WTC11 (cell line): ENCODE measurements at regions not wholly inside any gene's neighbourhood (a gene's known extent, or its start where the extent isn't known, plus 50 kb on each side); places are given as distances from the start of the nearest gene placed in this dataset.
A peak's percentile ranks its signal among the peaks of the same experiment; 100 is the strongest.

ENCODE experiments used
- ATAC-seq: fragments of 200-7000 bp; cut with Tn5 transposase; 2 replicates; pipeline ENCODE4 v1.10.0; 2021; ENCODE audit warnings: mild to moderate bottlenecking, moderate library complexity
- CTCF ChIA-PET: fragments of 300-600 bp; sonication (Branson Sonifier 250); formaldehyde crosslinking; loops from one replicate; lab custom pipeline; 2021; ENCODE audit warnings: antibody characterized with exemption; lab: Charles Lee
- POLR2A ChIA-PET: fragments of 350-600 bp; sonication (Branson Sonifier 250); formaldehyde crosslinking; loops from one replicate; lab custom pipeline; 2021; ENCODE audit warnings: antibody characterized with exemption; lab: Charles Lee
- DNase-seq: peaks from one replicate; pipeline ENCODE4 v3.0.0; 2021; ENCODE audit warnings: low spot score
- H3K27ac Mint-ChIP-seq: 2 replicates; pipeline ENCODE4 v1.8.0; 2021; ENCODE audit warnings: mixed read lengths
- H3K27me3 Mint-ChIP-seq: 2 replicates; pipeline ENCODE4 v1.8.0; 2021; ENCODE audit warnings: low read depth, mild to moderate bottlenecking, moderate library complexity, mixed read lengths
- H3K36me3 Mint-ChIP-seq: 2 replicates; pipeline ENCODE4 v1.8.0; 2021; ENCODE audit warnings: mixed read lengths
- H3K4me1 Mint-ChIP-seq: 2 replicates; pipeline ENCODE4 v1.8.0; 2022; ENCODE audit warnings: mixed read lengths
- H3K4me3 Mint-ChIP-seq: 2 replicates; pipeline ENCODE4 v1.8.0; 2021; ENCODE audit warnings: mild to moderate bottlenecking, moderate library complexity, mixed read lengths
- H3K9me3 Mint-ChIP-seq: 2 replicates; pipeline ENCODE4 v1.8.0; 2021; ENCODE audit warnings: mixed read lengths
- FOXK1 ChIP-seq: sonication (generic); formaldehyde crosslinking; IDR thresholded peaks from 2 replicates; pipeline ENCODE4 v1.8.0; 2022; ENCODE audit warnings: mild to moderate bottlenecking, moderate library complexity, missing genetic modification reagents
- MAX ChIP-seq: sonication (generic); formaldehyde crosslinking; IDR thresholded peaks from 2 replicates; pipeline ENCODE4 v1.8.0; 2022; ENCODE audit warnings: mild to moderate bottlenecking, missing genetic modification reagents
- MXD4 ChIP-seq: fragments of 250-450 bp; sonication (Bioruptor Pico); IDR thresholded peaks from 2 replicates; pipeline ENCODE4 v1.8.0; 2021; ENCODE audit warnings: mild to moderate bottlenecking, moderate library complexity, borderline replicate concordance
- PRDM15 ChIP-seq: sonication (generic); formaldehyde crosslinking; IDR thresholded peaks from 2 replicates; pipeline ENCODE4 v1.8.0; 2022; ENCODE audit warnings: missing genetic modification reagents
- SP1 ChIP-seq: sonication (generic); formaldehyde crosslinking; conservative IDR thresholded peaks from 2 replicates; pipeline ENCODE4 v1.8.1; 2022; ENCODE audit warnings: missing genetic modification reagents
- TEAD1 ChIP-seq: sonication (generic); formaldehyde crosslinking; IDR thresholded peaks from 2 replicates; pipeline ENCODE4 v1.8.0; 2022; ENCODE audit warnings: mild to moderate bottlenecking, missing genetic modification reagents
- ZBTB21 ChIP-seq: sonication (generic); formaldehyde crosslinking; IDR thresholded peaks from 2 replicates; pipeline ENCODE4 v1.8.1; 2023; ENCODE audit warnings: mild to moderate bottlenecking, missing genetic modification reagents, borderline replicate concordance
- ZNF512 ChIP-seq: sonication (generic); formaldehyde crosslinking; IDR thresholded peaks from 2 replicates; pipeline ENCODE4 v1.8.1; 2022; ENCODE audit warnings: missing genetic modification reagents, borderline replicate concordance
- TF ChIP-seq, protein P1 (sequence below): sonication (generic); formaldehyde crosslinking; IDR thresholded peaks from 2 replicates; pipeline ENCODE4 v1.8.1; 2023; ENCODE audit warnings: mild to moderate bottlenecking, missing genetic modification reagents, borderline replicate concordance
- TF ChIP-seq, protein P2 (sequence below): sonication (generic); formaldehyde crosslinking; IDR thresholded peaks from 2 replicates; pipeline ENCODE4 v1.8.1; 2023; ENCODE audit warnings: mild to moderate bottlenecking, missing genetic modification reagents, moderate library complexity
- TF ChIP-seq, protein P3 (sequence below): fragments of 250-450 bp; sonication (Bioruptor Pico); IDR thresholded peaks from 2 replicates; pipeline ENCODE4 v1.9.0; 2021; ENCODE audit warnings: mild to moderate bottlenecking, borderline replicate concordance

DNA sequence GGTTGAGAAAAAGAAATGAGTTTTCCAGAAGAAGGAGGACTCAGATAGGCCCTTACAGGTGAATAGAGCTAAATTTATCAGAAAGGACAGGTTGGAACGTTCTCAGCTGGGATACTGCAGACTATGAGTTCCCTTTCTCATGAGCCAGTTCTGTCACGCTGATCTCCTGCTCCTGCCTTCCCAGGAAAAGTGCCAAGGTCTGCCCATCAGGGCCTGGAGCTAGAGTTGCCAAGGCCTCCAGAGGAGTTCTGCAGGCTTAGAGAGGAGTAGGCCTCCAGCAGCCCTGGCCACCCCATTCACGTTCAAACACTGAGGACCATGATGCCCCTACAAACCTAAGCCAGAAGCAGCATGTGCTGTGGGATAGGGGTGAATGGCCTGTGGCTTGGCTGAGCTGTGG, 126.8 kb upstream of the TNR start (continued):
- TF ChIP-seq, protein P1, sequence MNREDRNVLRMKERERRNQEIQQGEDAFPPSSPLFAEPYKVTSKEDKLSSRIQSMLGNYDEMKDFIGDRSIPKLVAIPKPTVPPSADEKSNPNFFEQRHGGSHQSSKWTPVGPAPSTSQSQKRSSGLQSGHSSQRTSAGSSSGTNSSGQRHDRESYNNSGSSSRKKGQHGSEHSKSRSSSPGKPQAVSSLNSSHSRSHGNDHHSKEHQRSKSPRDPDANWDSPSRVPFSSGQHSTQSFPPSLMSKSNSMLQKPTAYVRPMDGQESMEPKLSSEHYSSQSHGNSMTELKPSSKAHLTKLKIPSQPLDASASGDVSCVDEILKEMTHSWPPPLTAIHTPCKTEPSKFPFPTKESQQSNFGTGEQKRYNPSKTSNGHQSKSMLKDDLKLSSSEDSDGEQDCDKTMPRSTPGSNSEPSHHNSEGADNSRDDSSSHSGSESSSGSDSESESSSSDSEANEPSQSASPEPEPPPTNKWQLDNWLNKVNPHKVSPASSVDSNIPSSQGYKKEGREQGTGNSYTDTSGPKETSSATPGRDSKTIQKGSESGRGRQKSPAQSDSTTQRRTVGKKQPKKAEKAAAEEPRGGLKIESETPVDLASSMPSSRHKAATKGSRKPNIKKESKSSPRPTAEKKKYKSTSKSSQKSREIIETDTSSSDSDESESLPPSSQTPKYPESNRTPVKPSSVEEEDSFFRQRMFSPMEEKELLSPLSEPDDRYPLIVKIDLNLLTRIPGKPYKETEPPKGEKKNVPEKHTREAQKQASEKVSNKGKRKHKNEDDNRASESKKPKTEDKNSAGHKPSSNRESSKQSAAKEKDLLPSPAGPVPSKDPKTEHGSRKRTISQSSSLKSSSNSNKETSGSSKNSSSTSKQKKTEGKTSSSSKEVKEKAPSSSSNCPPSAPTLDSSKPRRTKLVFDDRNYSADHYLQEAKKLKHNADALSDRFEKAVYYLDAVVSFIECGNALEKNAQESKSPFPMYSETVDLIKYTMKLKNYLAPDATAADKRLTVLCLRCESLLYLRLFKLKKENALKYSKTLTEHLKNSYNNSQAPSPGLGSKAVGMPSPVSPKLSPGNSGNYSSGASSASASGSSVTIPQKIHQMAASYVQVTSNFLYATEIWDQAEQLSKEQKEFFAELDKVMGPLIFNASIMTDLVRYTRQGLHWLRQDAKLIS, result no peak
- TF ChIP-seq, all 79 proteins: peak for 0

DNA sequence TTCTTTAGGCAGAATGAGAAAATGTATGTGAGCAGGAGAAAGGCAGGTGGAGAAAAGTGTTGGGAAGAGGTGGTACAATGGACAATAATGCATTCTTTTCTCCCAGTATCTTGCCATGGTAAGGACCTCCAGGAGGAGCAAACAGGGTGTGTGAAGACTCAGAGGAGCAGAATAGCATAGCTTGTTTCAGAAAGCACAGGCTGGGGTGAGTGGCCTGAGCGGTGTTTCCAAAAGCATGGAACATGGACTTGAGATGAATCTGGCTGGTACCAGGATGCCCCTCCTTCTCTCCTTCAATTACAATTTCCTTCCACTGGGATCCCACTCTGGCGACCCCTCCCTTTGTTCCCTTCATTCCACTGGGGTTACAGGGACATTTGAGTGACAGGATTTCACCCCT, 123.4 kb upstream of the TNR start:
- Mint-ChIP-seq H3K4me1 (peaks cover 68% of the 10 kb centered on the region), H3K9me3 (no peaks in the 10 kb centered on the region), H3K36me3 (no peaks in the 10 kb centered on the region)

GRCh38 chr1:175865041-175865766, 121.8 kb upstream of the TNR start:
- TF ChIP-seq SP1 (CRISPR knock-in tag) (peak; percentile 44; the same call in 1 of the 2 replicates), FOXK1 (CRISPR knock-in tag) (0 out of 2 replicates have a peak, but pooled peaks have one; percentile 17), ZNF512 (CRISPR knock-in tag) (no peak), ZBTB21 (peak; percentile 77; the same call in 1 of the 2 replicates)
- TF ChIP-seq, protein P2, sequence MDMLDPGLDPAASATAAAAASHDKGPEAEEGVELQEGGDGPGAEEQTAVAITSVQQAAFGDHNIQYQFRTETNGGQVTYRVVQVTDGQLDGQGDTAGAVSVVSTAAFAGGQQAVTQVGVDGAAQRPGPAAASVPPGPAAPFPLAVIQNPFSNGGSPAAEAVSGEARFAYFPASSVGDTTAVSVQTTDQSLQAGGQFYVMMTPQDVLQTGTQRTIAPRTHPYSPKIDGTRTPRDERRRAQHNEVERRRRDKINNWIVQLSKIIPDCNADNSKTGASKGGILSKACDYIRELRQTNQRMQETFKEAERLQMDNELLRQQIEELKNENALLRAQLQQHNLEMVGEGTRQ, result peak; percentile 47
- TF ChIP-seq, protein P3, sequence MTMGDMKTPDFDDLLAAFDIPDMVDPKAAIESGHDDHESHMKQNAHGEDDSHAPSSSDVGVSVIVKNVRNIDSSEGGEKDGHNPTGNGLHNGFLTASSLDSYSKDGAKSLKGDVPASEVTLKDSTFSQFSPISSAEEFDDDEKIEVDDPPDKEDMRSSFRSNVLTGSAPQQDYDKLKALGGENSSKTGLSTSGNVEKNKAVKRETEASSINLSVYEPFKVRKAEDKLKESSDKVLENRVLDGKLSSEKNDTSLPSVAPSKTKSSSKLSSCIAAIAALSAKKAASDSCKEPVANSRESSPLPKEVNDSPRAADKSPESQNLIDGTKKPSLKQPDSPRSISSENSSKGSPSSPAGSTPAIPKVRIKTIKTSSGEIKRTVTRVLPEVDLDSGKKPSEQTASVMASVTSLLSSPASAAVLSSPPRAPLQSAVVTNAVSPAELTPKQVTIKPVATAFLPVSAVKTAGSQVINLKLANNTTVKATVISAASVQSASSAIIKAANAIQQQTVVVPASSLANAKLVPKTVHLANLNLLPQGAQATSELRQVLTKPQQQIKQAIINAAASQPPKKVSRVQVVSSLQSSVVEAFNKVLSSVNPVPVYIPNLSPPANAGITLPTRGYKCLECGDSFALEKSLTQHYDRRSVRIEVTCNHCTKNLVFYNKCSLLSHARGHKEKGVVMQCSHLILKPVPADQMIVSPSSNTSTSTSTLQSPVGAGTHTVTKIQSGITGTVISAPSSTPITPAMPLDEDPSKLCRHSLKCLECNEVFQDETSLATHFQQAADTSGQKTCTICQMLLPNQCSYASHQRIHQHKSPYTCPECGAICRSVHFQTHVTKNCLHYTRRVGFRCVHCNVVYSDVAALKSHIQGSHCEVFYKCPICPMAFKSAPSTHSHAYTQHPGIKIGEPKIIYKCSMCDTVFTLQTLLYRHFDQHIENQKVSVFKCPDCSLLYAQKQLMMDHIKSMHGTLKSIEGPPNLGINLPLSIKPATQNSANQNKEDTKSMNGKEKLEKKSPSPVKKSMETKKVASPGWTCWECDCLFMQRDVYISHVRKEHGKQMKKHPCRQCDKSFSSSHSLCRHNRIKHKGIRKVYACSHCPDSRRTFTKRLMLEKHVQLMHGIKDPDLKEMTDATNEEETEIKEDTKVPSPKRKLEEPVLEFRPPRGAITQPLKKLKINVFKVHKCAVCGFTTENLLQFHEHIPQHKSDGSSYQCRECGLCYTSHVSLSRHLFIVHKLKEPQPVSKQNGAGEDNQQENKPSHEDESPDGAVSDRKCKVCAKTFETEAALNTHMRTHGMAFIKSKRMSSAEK (CRISPR knock-in tag), result no peak
- DNase-seq, result peak; percentile 69
- peak overlapping the region; percentile 26 for H3K4me3 Mint-ChIP-seq
- peaks cover 19% of the 10 kb centered on the region for H3K27me3 Mint-ChIP-seq
- peaks cover 81% of the 10 kb centered on the region for H3K4me1 Mint-ChIP-seq
- CTCF ChIA-PET, result interaction anchor here (0.6 to 3.4 kb wide), 23 partner anchors 9 to 991 kb away, joined by 3 to 35 read pairs (median 4); partner anchors contain the start of gene TNR
- POLR2A ChIA-PET, result interaction anchor here (1.0 kb wide), 1 partner anchor 70 kb away, joined by 6 read pairs; no protein-coding TSS in a partner anchor
- no peaks in the 10 kb centered on the region for H3K9me3 Mint-ChIP-seq
- H3K36me3 Mint-ChIP-seq, result no peaks in the 10 kb centered on the region
- peak overlapping the region; percentile 82 for H3K27ac Mint-ChIP-seq
- ATAC-seq, result peak; percentile 85

More for the DNA sequence above, 123.4 kb upstream of the TNR start:
- H3K27me3 Mint-ChIP-seq, result peaks cover 16% of the 10 kb centered on the region
- TF ChIP-seq TEAD1 (CRISPR knock-in tag) (no peak), MAX (CRISPR knock-in tag) (no peak), MXD4 (CRISPR knock-in tag) (no peak), PRDM15 (CRISPR knock-in tag) (peak; percentile 95)
- no peak overlapping the region for H3K27ac Mint-ChIP-seq
- DNase-seq (no peak), ATAC-seq (peak; percentile 24; the same call in 1 of the 2 replicates)
- no peak overlapping the region for H3K4me3 Mint-ChIP-seq
- POLR2A ChIA-PET, result no interaction called here
- CTCF ChIA-PET, result interaction anchor here (0.5 to 3.4 kb wide), 3 partner anchors 10 to 205 kb away, joined by 3 to 35 read pairs (median 4); no protein-coding TSS in a partner anchor
